K562 (cell line): ENCODE measurements at regions not wholly inside any gene's neighbourhood (a gene's known extent, or its start where the extent isn't known, plus 50 kb on each side); places are given as distances from the start of the nearest gene placed in this dataset.

ENCODE experiments used
- ATAC-seq: fragments of 200-7000 bp; cut with Tn5 transposase; 3 replicates; pipeline ENCODE4 v1.9.1; 2020; ENCODE audit warnings: moderate library complexity
- BruUV-seq: library from RNA; stranded (reverse); fragments of 400-500 nt; replicated peaks from 2 replicates; lab custom pipeline; 2021; lab: Mats Ljungman, UMichigan
- CTCF ChIA-PET: fragments of 300-600 bp; formaldehyde crosslinking; extraction: SDS; loops from one replicate; lab custom pipeline; 2021; ENCODE audit warnings: low intra/inter-chr PET ratio; lab: Yijun Ruan, JAX
- POLR2A ChIA-PET: fragments of 300-600, 350-650 bp; sonication (Branson Sonifier 250); formaldehyde crosslinking; extraction: SDS; loops from one replicate; lab custom pipeline; 2021; ENCODE audit warnings: antibody characterized with exemption, inconsistent platforms; lab: Yijun Ruan, JAX
- DNase-seq, 4 experiments: peaks; one replicate each; pipeline versions ENCODE4 v3.0.0 to v3.0.0-alpha.2; 2011 to 2018; ENCODE audit warnings: low spot score in 3 of 4, mixed read lengths in 3 of 4; ENCODE audit errors: extremely low read depth in 1 of 4
- FAIRE-seq: peaks from 2 replicates; lab custom pipeline; 2011; peaks lifted over from hg19 to GRCh38; lab: Jason Lieb, UNC
- H2AFZ ChIP-seq: 2 replicates; pipeline ENCODE4 v1.6.0; 2011; ENCODE audit warnings: low read depth, low read length, control low read depth, inconsistent platforms
- H3K27ac ChIP-seq: fragments of 200-600 bp; 3 replicates; pipeline ENCODE4 v1.8.0; 2011; ENCODE audit warnings: low read depth, mild to moderate bottlenecking, control low read depth, inconsistent platforms, low read length, moderate library complexity, mixed read lengths; ENCODE audit errors: extremely low read depth
- H3K27me3 ChIP-seq, 2 experiments: fragments of 300-600 bp in 1 of 2; 2 replicates in 1 of 2; 3 replicates in 1 of 2; pipeline versions ENCODE4 v1.6.0 to v1.8.0; 2011; ENCODE audit warnings: inconsistent platforms in 2 of 2, low read length in 2 of 2, mild to moderate bottlenecking in 1 of 2, mixed read lengths in 1 of 2, moderate library complexity in 1 of 2; ENCODE audit not compliant: control insufficient read depth in 2 of 2, insufficient read depth in 2 of 2
- H3K36me3 ChIP-seq: fragments of 300-600 bp; 3 replicates; pipeline ENCODE4 v1.8.0; 2011; ENCODE audit warnings: mild to moderate bottlenecking, low read length, inconsistent platforms; ENCODE audit not compliant: control insufficient read depth, insufficient read depth
- H3K4me1 ChIP-seq, 2 experiments: fragments of 200-600 bp in 1 of 2; replicated peaks in 1 of 2; 2 replicates in 1 of 2; 3 replicates in 1 of 2; pipeline versions ENCODE4 v1.5.1 to v1.8.0; 2011; ENCODE audit warnings: inconsistent platforms in 2 of 2, low read length in 2 of 2, mild to moderate bottlenecking in 1 of 2, mixed read lengths in 1 of 2, moderate library complexity in 1 of 2; ENCODE audit not compliant: control insufficient read depth in 2 of 2, insufficient read depth in 2 of 2
- H3K4me2 ChIP-seq: 2 replicates; pipeline ENCODE4 v1.6.1; 2011; ENCODE audit warnings: low read length, control low read depth, inconsistent platforms, mixed read lengths; ENCODE audit not compliant: insufficient read depth
- H3K4me3 ChIP-seq: fragments of 200-600 bp; sonication (generic), shearing (Covaris generic); 2 replicates; pipeline ENCODE4 v1.5.1; 2016; ENCODE audit warnings: control low read depth, inconsistent platforms
- H3K79me2 ChIP-seq: fragments of 200-600 bp; 3 replicates; pipeline ENCODE4 v1.8.0; 2011; ENCODE audit warnings: low read length, inconsistent platforms; ENCODE audit not compliant: control insufficient read depth, insufficient read depth
- H3K9ac ChIP-seq, 2 experiments: 2 replicates each; pipeline versions ENCODE4 v1.6.0 to v1.6.1; 2011; ENCODE audit warnings: low read depth in 2 of 2, low read length in 2 of 2, control low read depth in 1 of 2, inconsistent platforms in 1 of 2, mild to moderate bottlenecking in 1 of 2, mixed read lengths in 1 of 2; ENCODE audit not compliant: insufficient read depth in 1 of 2
- H3K9me1 ChIP-seq: one replicate; pipeline ENCODE4 v1.6.0; 2011; ENCODE audit warnings: inconsistent platforms, mild to moderate bottlenecking, low read length, moderate library complexity; ENCODE audit not compliant: control insufficient read depth, insufficient read depth
- H3K9me3 ChIP-seq: replicated peaks from 2 replicates; pipeline ENCODE4 v1.5.1; 2011; ENCODE audit warnings: low read depth, low read length, inconsistent platforms; ENCODE audit not compliant: control insufficient read depth, insufficient read depth
- H4K20me1 ChIP-seq: replicated peaks from 2 replicates; pipeline ENCODE4 v1.6.1; 2011; ENCODE audit warnings: low read length, inconsistent platforms, mixed read lengths; ENCODE audit not compliant: control insufficient read depth, insufficient read depth
- ETS2 ChIP-seq: IDR thresholded peaks from 2 replicates; pipeline ENCODE4 v1.6.1; 2016; ENCODE audit warnings: borderline replicate concordance, missing genetic modification characterization, mild to moderate bottlenecking, moderate library complexity, missing compliant biosample characterization; ENCODE audit not compliant: poor library complexity, severe bottlenecking
- GATAD2A ChIP-seq: fragments of 450-650 bp; IDR thresholded peaks from 2 replicates; pipeline ENCODE4 v1.6.1; 2017
- SETDB1 ChIP-seq: IDR thresholded peaks from one replicate; pipeline ENCODE4 v1.6.1; 2012; ENCODE audit warnings: low read length, control low read depth, inconsistent platforms
- SIRT6 ChIP-seq: IDR thresholded peaks from one replicate; pipeline ENCODE4 v1.6.1; 2012; ENCODE audit warnings: low read depth, mild to moderate bottlenecking, control low read depth, inconsistent platforms, low read length, moderate library complexity
- SNIP1 ChIP-seq: fragments of 450-650 bp; IDR thresholded peaks from 2 replicates; pipeline ENCODE4 v1.7.1; 2017; ENCODE audit warnings: low read depth, mild to moderate bottlenecking
- TRIM28 ChIP-seq: fragments of 450-650 bp; IDR thresholded peaks from 2 replicates; pipeline ENCODE4 v1.6.1; 2017
- ZZZ3 ChIP-seq: fragments of 450-650 bp; IDR thresholded peaks from 2 replicates; pipeline ENCODE4 v1.6.1; 2016; ENCODE audit warnings: antibody characterized with exemption, mild to moderate bottlenecking, moderate library complexity
- WGBS: fragments of 100-300 bp; shearing (Covaris generic); methylation state at CpG from one replicate; pipeline ENCODE4 v1.1.6; 2016; ENCODE audit warnings: low coverage, mixed read lengths; ENCODE audit not compliant: insufficient coverage; ENCODE audit errors: missing lambda C conversion rate; 5-methylcytosine and 5-hydroxymethylcytosine counted together
- in situ Hi-C: fragments of 300-500 bp; cut with MboI; formaldehyde crosslinking; loops from 4 replicates; pipeline ENCODE4 v1.15.0; 2018; ENCODE audit warnings: inconsistent platforms, mixed read lengths
- intact Hi-C: fragments of 100-400 bp; cut with micrococcal nuclease; formaldehyde crosslinking; loops from 2 replicates; pipeline ENCODE4 v1.14.2; 2022
- TF ChIP-seq, protein P1 (sequence below): fragments of 450-650 bp; IDR thresholded peaks from 2 replicates; pipeline ENCODE4 v1.6.1; 2017; ENCODE audit warnings: antibody characterized with exemption, mild to moderate bottlenecking

DNA sequence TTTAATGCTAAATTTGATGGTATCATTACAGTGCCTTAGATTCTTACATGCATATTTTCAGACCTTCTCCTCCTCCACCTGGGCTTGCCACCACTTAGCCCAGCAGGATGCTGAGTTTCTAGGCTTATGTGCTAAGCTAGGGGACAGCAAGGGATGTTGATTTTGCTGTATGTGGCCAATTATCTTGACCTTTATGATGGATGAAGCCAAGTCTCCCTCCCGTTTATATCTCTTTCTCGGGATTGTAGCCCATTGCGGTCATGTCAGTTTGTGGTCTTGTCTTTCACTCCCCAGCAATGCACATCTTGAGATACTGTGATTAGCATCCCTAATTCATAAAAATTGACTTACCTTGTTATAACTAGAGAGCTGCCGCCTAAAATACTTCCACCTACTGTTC lies 278.7 kb upstream of the SOX2 start:
- Histone ChIP-seq H3K4me3 (no peak overlapping the region), H3K4me1 (no peaks in the 10 kb centered on the region), H4K20me1 (no peaks in the 10 kb centered on the region), H2AFZ (no peak overlapping the region), H3K9me3 (no peaks in the 10 kb centered on the region), H3K9me1 (no peaks in the 10 kb centered on the region)
- DNase-seq: no peak
- TF ChIP-seq, protein P1, sequence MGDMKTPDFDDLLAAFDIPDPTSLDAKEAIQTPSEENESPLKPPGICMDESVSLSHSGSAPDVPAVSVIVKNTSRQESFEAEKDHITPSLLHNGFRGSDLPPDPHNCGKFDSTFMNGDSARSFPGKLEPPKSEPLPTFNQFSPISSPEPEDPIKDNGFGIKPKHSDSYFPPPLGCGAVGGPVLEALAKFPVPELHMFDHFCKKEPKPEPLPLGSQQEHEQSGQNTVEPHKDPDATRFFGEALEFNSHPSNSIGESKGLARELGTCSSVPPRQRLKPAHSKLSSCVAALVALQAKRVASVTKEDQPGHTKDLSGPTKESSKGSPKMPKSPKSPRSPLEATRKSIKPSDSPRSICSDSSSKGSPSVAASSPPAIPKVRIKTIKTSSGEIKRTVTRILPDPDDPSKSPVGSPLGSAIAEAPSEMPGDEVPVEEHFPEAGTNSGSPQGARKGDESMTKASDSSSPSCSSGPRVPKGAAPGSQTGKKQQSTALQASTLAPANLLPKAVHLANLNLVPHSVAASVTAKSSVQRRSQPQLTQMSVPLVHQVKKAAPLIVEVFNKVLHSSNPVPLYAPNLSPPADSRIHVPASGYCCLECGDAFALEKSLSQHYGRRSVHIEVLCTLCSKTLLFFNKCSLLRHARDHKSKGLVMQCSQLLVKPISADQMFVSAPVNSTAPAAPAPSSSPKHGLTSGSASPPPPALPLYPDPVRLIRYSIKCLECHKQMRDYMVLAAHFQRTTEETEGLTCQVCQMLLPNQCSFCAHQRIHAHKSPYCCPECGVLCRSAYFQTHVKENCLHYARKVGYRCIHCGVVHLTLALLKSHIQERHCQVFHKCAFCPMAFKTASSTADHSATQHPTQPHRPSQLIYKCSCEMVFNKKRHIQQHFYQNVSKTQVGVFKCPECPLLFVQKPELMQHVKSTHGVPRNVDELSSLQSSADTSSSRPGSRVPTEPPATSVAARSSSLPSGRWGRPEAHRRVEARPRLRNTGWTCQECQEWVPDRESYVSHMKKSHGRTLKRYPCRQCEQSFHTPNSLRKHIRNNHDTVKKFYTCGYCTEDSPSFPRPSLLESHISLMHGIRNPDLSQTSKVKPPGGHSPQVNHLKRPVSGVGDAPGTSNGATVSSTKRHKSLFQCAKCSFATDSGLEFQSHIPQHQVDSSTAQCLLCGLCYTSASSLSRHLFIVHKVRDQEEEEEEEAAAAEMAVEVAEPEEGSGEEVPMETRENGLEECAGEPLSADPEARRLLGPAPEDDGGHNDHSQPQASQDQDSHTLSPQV: no peak
- TF ChIP-seq SIRT6: no peak
- TF ChIP-seq ZZZ3: no peak
- TF ChIP-seq TRIM28: no peak
- TF ChIP-seq SNIP1: no peak
- no peak for TF ChIP-seq SETDB1
- no peak for TF ChIP-seq ETS2 (tag)
- TF ChIP-seq GATAD2A: no peak
- TF ChIP-seq, all 486 proteins: peak for 0
- 0% methylated on average over 4 of the region's 4 CpGs for WGBS
- H3K27me3 ChIP-seq: no peaks in the 10 kb centered on the region
- BruUV-seq: no TSS peak
- ChIA-PET CTCF (no interaction called here), POLR2A (no interaction called here)
- no peak overlapping the region for H3K9ac ChIP-seq
- no peaks in the 10 kb centered on the region for H3K79me2 ChIP-seq
- no peaks in the 10 kb centered on the region for H3K36me3 ChIP-seq
- H3K27ac ChIP-seq: no peak overlapping the region
- H3K4me2 ChIP-seq: no peak overlapping the region
- ATAC-seq (no peak), FAIRE-seq (no peak)
- intact Hi-C loops (no loop called here), in situ Hi-C loops (no loop called here)
